HG03039 (cell line): ENCODE measurements at regions not wholly inside any gene's neighbourhood (a gene's known extent, or its start where the extent isn't known, plus 50 kb on each side); places are given as distances from the start of the nearest gene placed in this dataset.

Source experiments
- ATAC-seq: cut with Tn5 transposase; IDR thresholded peaks from one replicate; pipeline ENCODE4 v1.9.1; 2021; ENCODE audit warnings: mild to moderate bottlenecking, moderate library complexity; ENCODE audit not compliant: unreplicated experiment

- no peak for ATAC-seq
These were observed 107.1 kb downstream of the LBH start for GRCh38 chr2:30338475-30338874.

- ATAC-seq: no peak
These were observed 107.7 kb downstream of the LBH start for GRCh38 chr2:30339071-30339470.

GRCh38 chr2:30341500-30342267 lies 105.4 kb upstream of the LCLAT1 start:
- no peak for ATAC-seq

DNA sequence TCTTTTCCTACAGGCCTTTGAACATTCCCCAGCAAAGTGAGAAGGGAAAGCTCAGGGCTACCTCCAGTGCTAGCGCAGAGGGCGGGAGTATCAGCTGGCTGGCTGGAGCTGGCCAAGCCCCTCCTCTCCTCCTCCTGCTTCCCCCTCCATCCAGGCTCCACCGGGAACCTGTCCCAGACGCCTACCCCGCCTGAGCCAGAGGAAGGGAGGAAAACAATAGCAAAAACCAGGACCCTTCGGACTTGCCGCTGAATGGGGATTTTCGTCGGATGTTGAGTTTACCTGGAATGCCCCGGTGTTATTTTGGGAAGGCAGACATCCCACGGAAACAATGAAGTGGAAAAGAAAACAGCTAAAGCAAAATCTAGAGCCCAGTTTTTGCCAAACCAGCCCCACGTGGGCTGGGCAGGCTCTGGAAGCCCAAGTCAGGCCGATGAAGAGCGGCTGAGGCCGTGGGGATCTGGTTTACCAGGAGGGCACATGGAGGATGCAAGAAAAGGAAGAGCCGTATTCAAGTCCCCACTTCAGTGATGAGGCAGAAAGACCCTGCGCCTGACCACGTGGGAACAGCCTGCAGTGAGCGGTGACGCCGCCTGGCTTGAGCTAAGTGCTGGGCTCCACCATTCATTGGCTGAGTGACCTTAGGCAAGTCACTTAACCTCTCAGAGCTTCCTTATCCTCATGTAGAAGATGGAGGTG lies 100.4 kb upstream of the LCLAT1 start:
- ATAC-seq: no peak

DNA sequence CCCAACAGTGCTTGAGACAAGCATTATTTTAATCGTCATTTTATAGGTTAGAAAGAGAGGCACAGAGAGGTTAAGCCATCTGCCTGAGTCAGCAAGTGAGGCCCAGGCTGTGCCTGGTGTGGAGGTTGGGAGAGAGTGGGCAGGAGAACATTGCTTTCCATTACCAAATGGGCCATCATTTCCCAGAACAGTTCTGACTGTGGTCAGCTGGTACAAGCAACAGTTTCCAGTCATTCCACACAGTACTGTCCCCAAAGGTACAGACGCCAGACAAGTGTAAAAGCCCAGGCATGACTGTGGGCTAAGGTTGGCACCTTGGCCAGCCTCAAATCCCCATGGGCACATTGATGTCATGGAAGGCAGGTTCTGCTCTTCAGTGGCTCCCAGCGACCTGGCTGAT lies 98.2 kb upstream of the LCLAT1 start:
- ATAC-seq: no peak

- ATAC-seq: no peak
These were observed 97.4 kb upstream of the LCLAT1 start for GRCh38 chr2:30349691-30350090.

DNA sequence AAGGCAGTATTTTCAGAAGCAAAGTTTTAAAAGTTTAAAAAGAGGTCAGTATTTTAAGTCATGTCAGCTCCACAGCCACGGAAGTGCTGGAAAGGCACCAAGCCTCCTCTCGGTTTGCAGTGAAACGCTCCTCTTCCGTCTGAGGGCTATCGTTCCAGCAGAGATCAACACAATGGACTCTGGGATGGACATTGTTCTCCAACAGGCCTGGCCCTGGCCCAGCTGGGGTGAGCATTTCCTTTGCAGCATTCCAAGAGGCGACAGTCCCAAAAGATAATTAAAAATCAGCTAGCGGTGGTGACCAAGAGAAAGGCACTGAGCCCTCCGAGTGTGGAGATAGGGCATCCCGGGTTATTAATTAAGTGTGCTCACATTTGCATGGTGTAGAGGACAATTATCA lies 95.9 kb upstream of the LCLAT1 start:
- no peak for ATAC-seq

- ATAC-seq: no peak
These were observed 95.1 kb upstream of the LCLAT1 start for GRCh38 chr2:30351949-30352348.

GRCh38 chr2:30354150-30354549 lies 92.9 kb upstream of the LCLAT1 start:
- ATAC-seq: no peak

DNA sequence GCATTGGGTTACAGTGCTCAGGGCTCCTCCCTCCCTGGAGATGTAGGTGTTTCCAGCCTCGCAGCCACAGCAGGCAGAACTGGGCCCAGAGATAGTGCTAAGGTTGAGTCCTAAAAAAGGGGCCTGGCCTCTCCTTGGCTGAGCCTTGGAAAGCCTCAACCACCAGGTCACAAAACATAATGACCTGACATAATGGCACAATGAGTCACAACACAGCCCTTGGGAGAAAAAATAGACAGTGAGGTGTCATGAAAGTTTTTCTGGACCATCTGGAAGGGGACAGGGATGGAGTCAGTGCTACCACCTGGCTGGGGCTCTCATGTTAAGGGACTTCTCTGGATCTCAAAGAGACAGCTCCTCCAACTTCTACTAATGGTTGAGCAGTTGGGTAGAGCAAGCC lies 92.4 kb upstream of the LCLAT1 start:
- ATAC-seq: no peak

GRCh38 chr2:30355306-30355705 lies 91.7 kb upstream of the LCLAT1 start:
- no peak for ATAC-seq

- no peak for ATAC-seq
These were observed 91.0 kb upstream of the LCLAT1 start for GRCh38 chr2:30356071-30356470.

DNA sequence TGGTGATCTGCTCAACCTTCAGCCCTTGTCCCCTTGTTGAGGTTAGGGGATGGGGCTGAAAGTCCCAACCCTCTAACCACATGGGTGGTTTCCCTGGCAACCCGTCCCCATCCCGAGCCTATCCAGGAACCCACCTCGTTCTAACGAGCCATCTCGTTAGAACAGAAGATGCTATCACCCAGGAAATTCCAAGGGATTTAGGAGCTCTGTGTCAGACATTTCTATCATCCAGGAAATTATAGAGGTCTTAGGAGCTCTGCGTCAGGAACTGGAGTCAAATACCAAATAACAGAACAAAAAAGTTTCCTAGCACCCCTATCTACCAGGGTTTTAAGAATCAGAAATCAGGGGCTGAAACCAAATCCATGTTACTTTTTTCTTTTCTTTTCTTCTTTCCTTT lies 90.3 kb upstream of the LCLAT1 start:
- no peak for ATAC-seq

GRCh38 chr2:30358351-30358750 lies 88.7 kb upstream of the LCLAT1 start:
- no peak for ATAC-seq

GRCh38 chr2:30358842-30359241 lies 88.2 kb upstream of the LCLAT1 start:
- no peak for ATAC-seq

DNA sequence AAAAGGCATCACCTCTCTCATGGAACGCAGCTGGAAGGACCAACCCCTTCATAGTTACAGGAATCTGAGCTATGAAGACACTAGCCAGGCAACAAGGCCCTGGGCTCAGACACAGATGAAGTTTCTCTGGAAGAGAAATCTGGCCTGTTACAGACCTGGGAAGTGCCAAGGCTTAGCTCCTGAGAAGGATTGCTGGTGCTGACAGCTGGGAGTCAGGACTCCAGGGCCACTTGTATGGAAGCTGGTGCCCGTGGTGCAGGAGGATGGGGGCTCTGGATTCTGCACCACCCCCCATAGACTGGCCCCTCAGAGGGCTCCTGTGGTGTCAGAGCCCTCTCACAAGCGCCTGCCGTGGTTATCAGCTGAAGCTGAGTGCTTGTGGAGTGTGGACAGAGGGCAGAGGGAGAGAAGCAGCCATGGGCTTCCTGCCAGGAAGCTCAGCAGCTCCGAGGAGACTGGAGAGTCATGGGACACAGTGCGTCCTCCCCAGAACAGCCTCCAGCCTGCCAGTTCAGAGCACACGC lies 87.3 kb upstream of the LCLAT1 start:
- ATAC-seq: no peak

- ATAC-seq: no peak
These were observed 85.2 kb upstream of the LCLAT1 start for GRCh38 chr2:30361751-30362394.

- ATAC-seq: no peak
These were observed 84.5 kb upstream of the LCLAT1 start for GRCh38 chr2:30362468-30363081.

- ATAC-seq: no peak
These were observed 83.6 kb upstream of the LCLAT1 start for GRCh38 chr2:30363406-30363805.

DNA sequence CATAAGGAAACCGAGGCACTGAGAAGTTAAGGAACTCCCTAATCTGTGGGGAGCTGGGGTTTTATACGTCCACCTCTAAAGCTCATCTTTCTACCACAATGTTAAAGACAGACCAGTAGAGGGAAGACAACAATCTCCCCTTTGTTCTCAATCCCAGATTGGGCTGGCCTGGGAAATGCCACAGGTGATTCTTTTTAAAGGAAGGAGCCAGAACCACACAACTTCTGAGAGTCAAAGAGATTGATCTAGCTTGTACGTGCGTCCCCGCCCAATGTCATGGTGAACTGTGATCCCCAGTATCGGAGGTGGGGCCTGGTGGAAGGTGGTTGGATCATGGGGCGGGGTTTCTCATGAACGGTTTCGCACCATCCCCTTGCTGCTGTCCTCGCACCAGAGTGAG lies 81.8 kb upstream of the LCLAT1 start:
- no peak for ATAC-seq

DNA sequence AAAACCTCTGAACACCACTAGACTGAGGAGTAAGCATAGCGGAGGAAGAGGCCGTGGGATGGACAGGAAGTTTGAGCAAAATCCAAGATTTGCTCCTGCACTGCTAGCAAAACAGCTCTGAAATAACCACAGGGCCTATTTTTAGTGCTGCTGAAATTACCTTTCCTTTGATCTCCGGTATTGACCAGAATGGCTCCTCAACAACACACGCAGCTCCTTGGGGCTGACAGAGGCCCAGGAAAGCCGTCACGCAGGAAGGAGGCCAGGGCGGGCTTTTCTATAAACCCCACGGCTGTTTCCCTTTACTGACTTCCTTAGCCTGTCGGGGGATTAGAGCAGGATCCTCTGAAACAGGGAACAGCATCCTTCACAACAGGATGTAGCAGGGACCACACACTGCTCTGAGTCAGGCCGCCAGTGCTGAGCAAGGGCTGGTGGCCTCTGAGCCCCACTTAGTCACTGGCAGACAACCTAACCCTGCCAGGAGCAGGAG lies 80.8 kb upstream of the LCLAT1 start:
- no peak for ATAC-seq
